ENCODE measurements at regions not wholly inside any gene's neighbourhood (a gene's known extent, or its start where the extent isn't known, plus 50 kb on each side); places are given as distances from the start of the nearest gene placed in this dataset.
"Not testable (repeated sequence)": the region's sequence is repeated elsewhere in the genome, so short reads cannot be mapped to it uniquely, and the experiment has no call there.

DNA sequence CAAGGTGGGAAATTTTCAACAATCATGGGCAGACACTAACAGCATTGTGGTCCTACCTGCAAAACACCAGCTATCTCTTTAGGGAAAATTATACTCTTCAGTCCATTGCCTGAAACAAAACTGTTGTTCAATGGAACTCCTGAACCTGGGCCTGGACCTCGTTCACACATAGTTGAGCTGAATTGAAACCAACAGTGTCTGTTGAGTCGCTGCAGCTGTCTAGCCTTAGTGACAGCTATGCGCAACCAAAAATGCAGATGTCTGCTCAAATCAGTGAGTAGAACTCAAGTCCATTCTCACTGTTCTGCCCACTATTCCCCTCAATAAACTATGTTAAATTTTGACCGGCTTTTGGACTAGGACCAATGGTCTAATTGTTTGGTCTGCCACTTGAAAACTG lies 286.2 kb downstream of the TFAP2A start:
- DNase-seq, result no peak

- DNase-seq, result no peak
Observed at GRCh38 chr6:10122164-10122563, 292.7 kb downstream of the TFAP2A start.

GRCh38 chr6:10112871-10113549 lies 301.9 kb downstream of the TFAP2A start:
- DNase-seq, result no peak

GRCh38 chr6:10111975-10112374 lies 302.9 kb downstream of the TFAP2A start:
- DNase-seq, result no peak

DNA sequence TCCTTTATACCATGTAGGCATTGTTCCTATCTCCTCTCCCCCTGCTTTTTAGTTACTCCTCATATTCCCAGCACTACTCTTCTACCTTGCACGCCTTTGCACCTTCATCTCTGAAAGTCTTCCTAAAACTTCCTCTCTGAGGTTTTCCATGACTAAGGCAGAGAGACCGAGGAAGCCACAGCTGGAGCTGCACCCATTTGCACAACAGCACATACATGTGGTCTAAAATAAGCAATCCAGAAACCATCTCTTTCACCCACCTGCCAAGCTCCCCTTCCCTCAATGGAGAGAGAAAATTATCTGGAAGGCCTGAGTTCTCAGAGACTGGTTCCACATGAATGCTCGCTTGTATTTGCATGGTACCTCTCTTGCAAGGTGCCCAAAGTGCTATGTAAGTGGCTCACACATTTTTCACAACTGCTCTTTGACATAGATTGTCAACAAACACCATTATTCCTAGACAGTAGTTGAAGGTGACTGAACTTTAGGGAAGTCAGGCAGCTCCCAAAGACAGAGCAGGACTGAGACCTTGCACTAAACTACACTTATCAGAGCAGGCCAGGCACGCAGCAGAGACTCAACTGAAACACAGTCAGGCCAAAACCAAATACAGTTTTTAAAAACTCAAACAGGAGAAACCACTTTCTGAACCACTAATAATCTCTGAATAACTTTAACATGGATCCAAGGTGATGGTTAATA lies 313.2 kb downstream of the TFAP2A start:
- DNase-seq, result no peak

DNA sequence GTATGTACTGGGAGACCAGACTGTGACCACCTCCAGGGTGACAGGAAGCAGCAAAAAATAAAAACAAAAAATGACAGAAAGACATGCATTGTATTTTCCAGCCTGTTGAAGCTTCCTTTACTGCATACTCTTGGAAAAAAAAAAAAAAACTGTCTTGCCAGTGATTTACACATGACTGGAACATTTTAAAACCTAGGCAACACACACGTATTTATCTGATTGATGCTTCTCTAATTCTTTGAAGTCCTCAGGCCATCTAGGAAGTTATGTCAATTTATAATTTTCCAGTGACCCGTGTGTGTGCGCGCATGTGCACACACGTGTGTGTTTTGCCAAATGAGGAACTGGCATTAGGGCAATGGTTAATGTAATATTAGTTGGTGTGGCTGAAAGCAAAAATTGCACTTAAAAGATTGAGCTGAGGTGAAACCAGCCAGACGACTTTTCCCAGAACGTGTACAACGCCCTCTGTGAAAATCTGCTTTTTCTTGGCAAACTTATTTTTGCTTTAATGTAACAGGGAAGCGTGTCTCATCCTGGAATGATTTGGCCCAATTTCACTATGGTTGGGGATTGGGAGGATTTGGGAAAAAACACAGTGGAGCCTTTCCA lies 315.2 kb downstream of the TFAP2A start:
- DNase-seq, result peak; percentile 14

GRCh38 chr6:10098756-10099528 lies 315.9 kb downstream of the TFAP2A start:
- peak; percentile 6 to 18 for DNase-seq

GRCh38 chr6:10093282-10093681 lies 321.6 kb downstream of the TFAP2A start:
- DNase-seq, result no peak

- DNase-seq, result no peak
Observed at GRCh38 chr6:10084111-10084986, 330.5 kb downstream of the TFAP2A start.

GRCh38 chr6:10082385-10082784 lies 332.5 kb downstream of the TFAP2A start:
- DNase-seq, result no peak

- no peak for DNase-seq
Observed at GRCh38 chr6:10081957-10082356, 332.9 kb downstream of the TFAP2A start.

GRCh38 chr6:10081075-10081474 lies 333.8 kb downstream of the TFAP2A start:
- no peak for DNase-seq

GRCh38 chr6:10080561-10080960 lies 334.3 kb downstream of the TFAP2A start:
- DNase-seq, result no peak

GRCh38 chr6:10078581-10078980 lies 336.3 kb downstream of the TFAP2A start:
- no peak for DNase-seq

DNA sequence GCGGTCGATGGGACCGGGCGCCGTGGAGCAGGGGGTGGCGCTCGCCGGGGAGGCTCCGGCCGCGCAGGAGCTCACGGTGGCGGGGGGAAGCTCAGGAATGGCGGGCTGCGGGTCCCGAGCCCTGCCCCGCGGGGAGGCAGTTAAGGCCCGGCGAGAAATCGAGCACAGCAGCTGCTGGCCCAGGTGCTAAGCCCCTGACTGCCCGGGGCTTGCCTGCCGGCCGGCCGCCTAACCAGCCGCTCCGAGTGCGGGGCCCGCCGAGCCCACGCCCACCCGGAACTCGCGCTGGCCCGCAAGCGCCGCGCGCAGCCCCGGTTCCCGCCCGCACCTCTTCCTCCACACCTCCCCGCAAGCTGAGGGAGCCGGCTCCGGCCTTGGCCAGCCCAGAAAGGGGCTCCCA lies 340.1 kb downstream of the TFAP2A start:
- not testable (repeated sequence) for DNase-seq

DNA sequence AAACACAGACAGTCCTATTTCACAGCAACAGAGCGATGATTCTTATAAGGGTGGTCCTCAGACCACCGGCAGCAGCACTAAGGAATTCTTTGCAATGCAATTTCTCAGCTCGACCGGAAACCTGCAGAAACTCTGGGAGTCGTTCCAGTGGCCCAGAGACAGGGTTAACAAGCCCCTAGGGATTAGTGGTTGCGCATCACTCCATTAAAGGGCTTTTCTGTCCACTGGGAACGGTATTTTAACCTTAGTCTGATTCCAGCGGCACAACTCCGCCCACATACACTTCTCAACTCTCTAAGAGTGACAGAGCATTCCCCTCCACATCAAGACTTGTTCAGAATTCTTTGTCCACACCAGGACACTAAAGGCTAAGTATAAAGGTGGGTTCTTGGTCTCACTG lies 341.5 kb downstream of the TFAP2A start:
- DNase-seq, result no peak

- DNase-seq, result no peak
Observed at GRCh38 chr6:10071631-10072220, 343.1 kb downstream of the TFAP2A start.

DNA sequence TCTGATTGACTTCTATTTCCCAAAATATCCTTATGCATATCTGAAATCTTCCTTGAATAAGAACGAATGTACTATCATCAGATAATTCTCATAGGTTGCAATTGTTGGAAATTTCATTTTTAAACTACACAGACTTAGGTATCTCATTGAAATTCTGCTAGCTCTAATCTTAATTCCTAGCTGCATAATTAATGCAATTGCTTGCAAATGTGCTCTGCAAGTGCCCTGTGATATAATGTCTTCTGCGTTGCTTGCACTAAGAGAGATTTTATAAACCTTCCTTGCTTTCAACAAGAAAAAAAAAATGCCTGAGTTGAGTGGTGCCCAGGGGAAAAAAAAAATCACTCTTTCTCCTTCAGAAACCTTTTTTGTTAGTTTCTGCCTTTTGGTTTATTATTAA lies 354.9 kb downstream of the TFAP2A start:
- no peak for DNase-seq

GRCh38 chr6:10054672-10055071 lies 360.2 kb downstream of the TFAP2A start:
- DNase-seq, result no peak

- DNase-seq, result no peak
Observed at GRCh38 chr6:10051283-10051682, 363.6 kb downstream of the TFAP2A start.

Measured in right lung (tissue), 2 donors.